ENCODE measurements at regions not wholly inside any gene's neighbourhood (a gene's known extent, or its start where the extent isn't known, plus 50 kb on each side); places are given as distances from the start of the nearest gene placed in this dataset.
"Not testable (repeated sequence)": the region's sequence is repeated elsewhere in the genome, so short reads cannot be mapped to it uniquely, and the experiment has no call there.

- DNase-seq, result no peak
These were observed 547.1 kb upstream of the LINC00305 start for GRCh38 chr18:64695851-64696553.

GRCh38 chr18:64693766-64694165 is 544.9 kb upstream of the LINC00305 start:
- DNase-seq, result no peak

GRCh38 chr18:64692826-64693225 is 543.9 kb upstream of the LINC00305 start:
- DNase-seq, result no peak

GRCh38 chr18:64679121-64679520 is 530.2 kb upstream of the LINC00305 start:
- no peak for DNase-seq

- DNase-seq, result no peak
These were observed 529.2 kb upstream of the LINC00305 start for GRCh38 chr18:64678048-64678447.

GRCh38 chr18:64674694-64675093 is 525.8 kb upstream of the LINC00305 start:
- DNase-seq, result no peak

GRCh38 chr18:64671293-64671692 is 522.4 kb upstream of the LINC00305 start:
- DNase-seq, result not testable (repeated sequence)

- DNase-seq, result no peak
These were observed 519.6 kb upstream of the LINC00305 start for GRCh38 chr18:64668461-64668962.

GRCh38 chr18:64663086-64663485 is 514.2 kb upstream of the LINC00305 start:
- no peak for DNase-seq

- no peak for DNase-seq
These were observed 510.3 kb upstream of the LINC00305 start for GRCh38 chr18:64659196-64659595.

GRCh38 chr18:64653068-64653467 is 504.2 kb upstream of the LINC00305 start:
- DNase-seq, result no peak

- DNase-seq, result no peak
These were observed 501.2 kb upstream of the LINC00305 start for GRCh38 chr18:64650068-64650467.

GRCh38 chr18:64645753-64646152 is 496.9 kb upstream of the LINC00305 start:
- DNase-seq, result no peak

GRCh38 chr18:64639536-64639935 is 490.6 kb upstream of the LINC00305 start:
- DNase-seq, result no peak

- no peak for DNase-seq
These were observed 472.2 kb upstream of the LINC00305 start for GRCh38 chr18:64620971-64621560.

GRCh38 chr18:64618390-64618789 is 469.5 kb upstream of the LINC00305 start:
- no peak for DNase-seq

GRCh38 chr18:64615021-64615420 is 466.1 kb upstream of the LINC00305 start:
- no peak for DNase-seq

GRCh38 chr18:64614446-64614845 is 465.6 kb upstream of the LINC00305 start:
- no peak for DNase-seq

- no peak for DNase-seq
These were observed 443.4 kb upstream of the LINC00305 start for GRCh38 chr18:64592246-64592645.

- DNase-seq, result no peak
These were observed 440.1 kb upstream of the LINC00305 start for GRCh38 chr18:64589000-64589399.

- DNase-seq, result no peak
These were observed 417.6 kb upstream of the LINC00305 start for GRCh38 chr18:64566456-64566855.

- no peak for DNase-seq
These were observed 413.8 kb upstream of the LINC00305 start for GRCh38 chr18:64562651-64563050.

- no peak for DNase-seq
These were observed 397.6 kb upstream of the LINC00305 start for GRCh38 chr18:64546451-64546850.

GRCh38 chr18:64539847-64540246 is 391.0 kb upstream of the LINC00305 start:
- no peak for DNase-seq

GRCh38 chr18:64528646-64529045 is 379.8 kb upstream of the LINC00305 start:
- no peak for DNase-seq

All from right forelimb (tissue), 1 donor.